Right lung (tissue), 2 donors: ENCODE measurements at regions not wholly inside any gene's neighbourhood (a gene's known extent, or its start where the extent isn't known, plus 50 kb on each side); places are given as distances from the start of the nearest gene placed in this dataset.
A peak's percentile ranks its signal among the peaks of the same experiment; 100 is the strongest.
"Not testable (repeated sequence)": the region's sequence is repeated elsewhere in the genome, so short reads cannot be mapped to it uniquely, and the experiment has no call there.

Experiments used
- DNase-seq, 2 donors: peaks; one replicate each; pipeline ENCODE4 v3.0.0-alpha.2; 2013

- no peak for DNase-seq
Observed at GRCh38 chr11:21930408-21930807, 262.5 kb upstream of the ANO5 start.

GRCh38 chr11:21931436-21932101 is 261.3 kb upstream of the ANO5 start:
- DNase-seq, result no peak

GRCh38 chr11:21933095-21933494 is 259.8 kb upstream of the ANO5 start:
- DNase-seq, result no peak

- DNase-seq, result no peak
Observed at GRCh38 chr11:21944577-21944976, 248.3 kb upstream of the ANO5 start.

GRCh38 chr11:21948876-21949275 is 244.0 kb upstream of the ANO5 start:
- DNase-seq, result no peak

GRCh38 chr11:21949763-21950413 is 243.0 kb upstream of the ANO5 start:
- DNase-seq, result no peak

- no peak for DNase-seq
Observed at GRCh38 chr11:21963013-21963412, 229.9 kb upstream of the ANO5 start.

- no peak for DNase-seq
Observed at GRCh38 chr11:21965221-21965620, 227.7 kb upstream of the ANO5 start.

GRCh38 chr11:21968702-21969101 is 224.2 kb upstream of the ANO5 start:
- no peak for DNase-seq

GRCh38 chr11:21969841-21970240 is 223.0 kb upstream of the ANO5 start:
- no peak for DNase-seq

GRCh38 chr11:21975242-21975641 is 217.6 kb upstream of the ANO5 start:
- no peak for DNase-seq

- no peak for DNase-seq
Observed at GRCh38 chr11:21976210-21976609, 216.7 kb upstream of the ANO5 start.

- DNase-seq, result no peak
Observed at GRCh38 chr11:21983431-21983830, 209.5 kb upstream of the ANO5 start.

GRCh38 chr11:21986361-21986760 is 206.5 kb upstream of the ANO5 start:
- no peak for DNase-seq

GRCh38 chr11:21987261-21987660 is 205.6 kb upstream of the ANO5 start:
- no peak for DNase-seq

GRCh38 chr11:21988477-21988876 is 204.4 kb upstream of the ANO5 start:
- peak in 1 of 2 donors; percentile 6 for DNase-seq

GRCh38 chr11:22001803-22002202 is 191.1 kb upstream of the ANO5 start:
- DNase-seq, result not testable (repeated sequence)

GRCh38 chr11:22006901-22007300 is 186.0 kb upstream of the ANO5 start:
- no peak for DNase-seq

- DNase-seq, result no peak
Observed at GRCh38 chr11:22031791-22032190, 161.1 kb upstream of the ANO5 start.

GRCh38 chr11:22037505-22037904 is 155.4 kb upstream of the ANO5 start:
- DNase-seq, result no peak

GRCh38 chr11:22041039-22041438 is 151.8 kb upstream of the ANO5 start:
- DNase-seq, result no peak

GRCh38 chr11:22042081-22042480 is 150.8 kb upstream of the ANO5 start:
- no peak for DNase-seq

GRCh38 chr11:22044126-22044525 is 148.8 kb upstream of the ANO5 start:
- no peak for DNase-seq

GRCh38 chr11:22049276-22049675 is 143.6 kb upstream of the ANO5 start:
- no peak for DNase-seq
